DND-41 (cell line): ENCODE measurements at regions not wholly inside any gene's neighbourhood (a gene's known extent, or its start where the extent isn't known, plus 50 kb on each side); places are given as distances from the start of the nearest gene placed in this dataset.

Experiments used
- ATAC-seq: fragments of 200-7000 bp; cut with Tn5 transposase; 3 replicates; pipeline ENCODE4 v1.9.1; 2021; ENCODE audit warnings: low read depth; ENCODE audit not compliant: insufficient read depth
- DNase-seq: peaks from one replicate; pipeline ENCODE4 v3.0.0-alpha.2; 2020
- H2AFZ ChIP-seq: 2 replicates; pipeline ENCODE4 v1.6.0; 2012; ENCODE audit warnings: low read depth, low read length
- H3K27ac ChIP-seq: 2 replicates; pipeline ENCODE4 v1.5.1; 2012; ENCODE audit warnings: low read length, inconsistent platforms
- H3K27me3 ChIP-seq: fragments of 200-600 bp; sonication (generic); 2 replicates; pipeline ENCODE4 v1.6.0; 2012; ENCODE audit warnings: low read length, mild to moderate bottlenecking, inconsistent platforms; ENCODE audit not compliant: insufficient read depth, poor library complexity
- H3K36me3 ChIP-seq: 2 replicates; pipeline ENCODE4 v1.5.1; 2012; ENCODE audit warnings: low read length, inconsistent platforms; ENCODE audit not compliant: insufficient read depth
- H3K4me1 ChIP-seq: 2 replicates; pipeline ENCODE4 v1.5.1; 2012; ENCODE audit warnings: mild to moderate bottlenecking, low read length; ENCODE audit not compliant: insufficient read depth
- H3K4me2 ChIP-seq: 2 replicates; pipeline ENCODE4 v1.6.0; 2012; ENCODE audit warnings: mild to moderate bottlenecking, moderate library complexity, low read length, inconsistent platforms; ENCODE audit not compliant: insufficient read depth
- H3K4me3 ChIP-seq, 2 experiments: fragments of 200-600 bp in 1 of 2; shearing (Covaris generic) in 1 of 2; 2 replicates each; pipeline ENCODE4 v1.5.1; 2012 to 2016; ENCODE audit warnings: inconsistent platforms in 2 of 2, low read length in 2 of 2, mild to moderate bottlenecking in 2 of 2, low read depth in 1 of 2, moderate library complexity in 1 of 2
- H3K79me2 ChIP-seq: 2 replicates; pipeline ENCODE4 v1.6.0; 2012; ENCODE audit warnings: low read length, inconsistent platforms; ENCODE audit not compliant: insufficient read depth
- H3K9ac ChIP-seq: 2 replicates; pipeline ENCODE4 v1.6.0; 2012; ENCODE audit warnings: low read depth, mild to moderate bottlenecking, inconsistent platforms, low read length, moderate library complexity
- H3K9me3 ChIP-seq: 2 replicates; pipeline ENCODE4 v1.5.1; 2012; ENCODE audit warnings: low read length, moderate library complexity, mild to moderate bottlenecking, inconsistent platforms; ENCODE audit not compliant: insufficient read depth, severe bottlenecking
- H4K20me1 ChIP-seq: 2 replicates; pipeline ENCODE4 v1.6.0; 2012; ENCODE audit warnings: low read length; ENCODE audit not compliant: insufficient read depth
- CTCF ChIP-seq: IDR thresholded peaks from 2 replicates; pipeline ENCODE4 v1.5.1; 2012; ENCODE audit warnings: borderline replicate concordance, low read length, moderate library complexity, mild to moderate bottlenecking; ENCODE audit not compliant: poor library complexity, severe bottlenecking; ENCODE audit errors: extremely low read depth
- EZH2 ChIP-seq: IDR thresholded peaks from 3 replicates; pipeline ENCODE4 v1.6.1; 2012; ENCODE audit warnings: borderline replicate concordance, low read depth, mild to moderate bottlenecking, moderate library complexity, low read length, inconsistent platforms; ENCODE audit not compliant: severe bottlenecking

- H3K4me3 ChIP-seq: no peak overlapping the region
- no peak overlapping the region for H3K27ac ChIP-seq
- H3K79me2 ChIP-seq: no peaks in the 10 kb centered on the region
- H3K36me3 ChIP-seq: no peaks in the 10 kb centered on the region
- no peak overlapping the region for H2AFZ ChIP-seq
- no peak overlapping the region for H3K9ac ChIP-seq
- no peaks in the 10 kb centered on the region for H3K27me3 ChIP-seq
- TF ChIP-seq EZH2: no peak
- TF ChIP-seq CTCF: no peak
- DNase-seq: no peak
- no peak overlapping the region for H3K4me2 ChIP-seq
- H3K9me3 ChIP-seq: no peaks in the 10 kb centered on the region
- H4K20me1 ChIP-seq: no peaks in the 10 kb centered on the region
- H3K4me1 ChIP-seq: no peaks in the 10 kb centered on the region
- no peak for ATAC-seq
These were observed 1722.2 kb downstream of the RPA4 start for GRCh38 chrX:98605941-98606340.

GRCh38 chrX:98607739-98608138 is 1724.0 kb downstream of the RPA4 start:
- H3K4me2 ChIP-seq: no peak overlapping the region
- no peak for TF ChIP-seq EZH2
- no peak for TF ChIP-seq CTCF
- H3K36me3 ChIP-seq: no peaks in the 10 kb centered on the region
- no peak for ATAC-seq
- H3K9ac ChIP-seq: no peak overlapping the region
- H2AFZ ChIP-seq: no peak overlapping the region
- DNase-seq: no peak
- H3K27me3 ChIP-seq: no peaks in the 10 kb centered on the region
- no peaks in the 10 kb centered on the region for H4K20me1 ChIP-seq
- H3K4me3 ChIP-seq: no peak overlapping the region
- no peaks in the 10 kb centered on the region for H3K79me2 ChIP-seq
- no peaks in the 10 kb centered on the region for H3K4me1 ChIP-seq
- H3K9me3 ChIP-seq: no peaks in the 10 kb centered on the region
- no peak overlapping the region for H3K27ac ChIP-seq

GRCh38 chrX:98627645-98628044 is 1743.9 kb downstream of the RPA4 start:
- no peak for DNase-seq
- Histone ChIP-seq H3K4me1 (no peaks in the 10 kb centered on the region), H3K79me2 (no peaks in the 10 kb centered on the region), H3K27ac (no peak overlapping the region), H3K4me2 (no peak overlapping the region), H2AFZ (no peak overlapping the region), H3K4me3 (no peak overlapping the region), H3K36me3 (no peaks in the 10 kb centered on the region), H3K27me3 (no peaks in the 10 kb centered on the region), H4K20me1 (no peaks in the 10 kb centered on the region), H3K9ac (no peak overlapping the region), H3K9me3 (no peaks in the 10 kb centered on the region)
- TF ChIP-seq CTCF: no peak
- no peak for TF ChIP-seq EZH2
- no peak for ATAC-seq

GRCh38 chrX:98637451-98637850 is 1753.7 kb downstream of the RPA4 start:
- no peaks in the 10 kb centered on the region for H3K9me3 ChIP-seq
- H3K27me3 ChIP-seq: no peaks in the 10 kb centered on the region
- H3K9ac ChIP-seq: no peak overlapping the region
- ATAC-seq: no peak
- H3K4me1 ChIP-seq: no peaks in the 10 kb centered on the region
- no peak overlapping the region for H3K4me2 ChIP-seq
- H2AFZ ChIP-seq: no peak overlapping the region
- H3K79me2 ChIP-seq: no peaks in the 10 kb centered on the region
- TF ChIP-seq EZH2: no peak
- DNase-seq: no peak
- no peak overlapping the region for H3K4me3 ChIP-seq
- no peaks in the 10 kb centered on the region for H4K20me1 ChIP-seq
- H3K36me3 ChIP-seq: no peaks in the 10 kb centered on the region
- no peak overlapping the region for H3K27ac ChIP-seq
